Lower leg skin (tissue), 4 donors: ENCODE measurements at regions not wholly inside any gene's neighbourhood (a gene's known extent, or its start where the extent isn't known, plus 50 kb on each side); places are given as distances from the start of the nearest gene placed in this dataset.

ENCODE experiments used
- DNase-seq, 2 donors: peaks; one replicate each; pipeline ENCODE4 v3.0.0-alpha.2; 2019; ENCODE audit warnings: low spot score in 2 of 2
- H3K4me3 ChIP-seq: fragments of 200-600 bp; sonication (generic); 2 replicates; pipeline ENCODE4 v1.5.1; 2017; ENCODE audit warnings: mild to moderate bottlenecking, low read depth; ENCODE audit not compliant: poor library complexity, severe bottlenecking
- CTCF ChIP-seq, 3 donors: fragments of 450-650 bp; IDR thresholded peaks; one replicate each; pipeline ENCODE4 v1.5.1; 2016; ENCODE audit warnings: antibody characterized with exemption in 3 of 3, mild to moderate bottlenecking in 3 of 3, moderate library complexity in 2 of 3
- POLR2A ChIP-seq, 2 donors: fragments of 450-650 bp; IDR thresholded peaks; one replicate each; pipeline ENCODE4 v1.6.1; 2016 to 2017; ENCODE audit warnings: antibody characterized with exemption in 2 of 2, mild to moderate bottlenecking in 1 of 2, moderate library complexity in 1 of 2
- WGBS, 2 donors: methylation state at CpG; one replicate each; pipeline ENCODE4 v1.1.5; 2018; 5-methylcytosine and 5-hydroxymethylcytosine counted together
- intact Hi-C: fragments of 100-400 bp; cut with DNase I; formaldehyde crosslinking; loops from one replicate; pipeline ENCODE4 v1.15.0; 2023; ENCODE audit warnings: low total_unique reads

GRCh38 chr1:239920214-239920613 is 171.5 kb upstream of the FMN2 start:
- no peak for TF ChIP-seq POLR2A (IDR thresholded peaks at IDR 0.05)
- TF ChIP-seq CTCF (IDR thresholded peaks at IDR 0.05): no peak
- WGBS, 2 donors: 83 to 88% methylated on average over 2 of the region's 2 CpGs
- no peak for DNase-seq
- no peak overlapping the region for H3K4me3 ChIP-seq
- intact Hi-C loops: no loop called here

- no peak for TF ChIP-seq POLR2A (IDR thresholded peaks at IDR 0.05)
- no peak for TF ChIP-seq CTCF (IDR thresholded peaks at IDR 0.05)
- 54 to 63% methylated on average over 4 of the region's 4 CpGs for WGBS, 2 donors
- intact Hi-C loops: no loop called here
- H3K4me3 ChIP-seq: no peak overlapping the region
- no peak for DNase-seq
These were observed 168.7 kb upstream of the FMN2 start for GRCh38 chr1:239922778-239923522.

- H3K4me3 ChIP-seq: no peak overlapping the region
- intact Hi-C loops: no loop called here
- no peak for DNase-seq
- 96 to 97% methylated on average over 28 to 30 of the region's 30 CpGs for WGBS, 2 donors
- TF ChIP-seq CTCF (IDR thresholded peaks at IDR 0.05) (no peak), POLR2A (IDR thresholded peaks at IDR 0.05) (no peak)
These were observed 166.8 kb upstream of the FMN2 start for GRCh38 chr1:239924741-239925350.

- no peak for TF ChIP-seq POLR2A (IDR thresholded peaks at IDR 0.05)
- no peak for TF ChIP-seq CTCF (IDR thresholded peaks at IDR 0.05)
- WGBS, 2 donors: 60 to 64% methylated on average over 3 of the region's 3 CpGs
These were observed 165.5 kb upstream of the FMN2 start for GRCh38 chr1:239926184-239926583.

GRCh38 chr1:239929317-239929716 is 162.4 kb upstream of the FMN2 start:
- TF ChIP-seq CTCF (IDR thresholded peaks at IDR 0.05) (no peak), POLR2A (IDR thresholded peaks at IDR 0.05) (no peak)
- intact Hi-C loops: no loop called here
- no peak overlapping the region for H3K4me3 ChIP-seq
- 85 to 94% methylated on average over 6 of the region's 6 CpGs for WGBS, 2 donors
- no peak for DNase-seq

More at GRCh38 chr1:239926184-239926583, 165.5 kb upstream of the FMN2 start:
- DNase-seq: no peak
- intact Hi-C loops: no loop called here
- H3K4me3 ChIP-seq: no peak overlapping the region
